Renal cortical epithelial cell (primary cell): ENCODE measurements at regions not wholly inside any gene's neighbourhood (a gene's known extent, or its start where the extent isn't known, plus 50 kb on each side); places are given as distances from the start of the nearest gene placed in this dataset.
"Not testable (repeated sequence)": the region's sequence is repeated elsewhere in the genome, so short reads cannot be mapped to it uniquely, and the experiment has no call there.

Experiments used
- DNase-seq: peaks from one replicate; pipeline ENCODE4 v3.0.0-alpha.2; 2011; ENCODE audit warnings: low read depth

DNA sequence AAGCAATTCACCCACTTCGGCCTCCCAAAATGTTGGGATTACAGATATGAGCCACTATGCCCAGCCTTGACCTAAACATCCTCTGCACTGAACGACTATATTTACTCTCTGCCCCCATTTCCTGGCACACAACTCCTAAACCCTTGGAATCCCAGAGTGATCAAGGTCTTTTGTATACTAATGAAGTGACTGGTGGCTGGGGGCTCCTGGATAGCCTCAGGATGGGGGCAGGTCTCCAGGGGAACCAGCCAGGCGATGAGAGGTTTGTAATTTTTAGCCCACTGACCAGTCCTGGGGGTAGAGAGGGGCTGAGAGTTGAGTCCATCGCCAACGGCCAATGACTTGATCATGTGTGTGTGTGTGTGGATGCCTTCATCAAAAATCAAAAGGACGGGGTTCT, 71.1 kb downstream of the FAM50B start:
- DNase-seq: no peak

DNA sequence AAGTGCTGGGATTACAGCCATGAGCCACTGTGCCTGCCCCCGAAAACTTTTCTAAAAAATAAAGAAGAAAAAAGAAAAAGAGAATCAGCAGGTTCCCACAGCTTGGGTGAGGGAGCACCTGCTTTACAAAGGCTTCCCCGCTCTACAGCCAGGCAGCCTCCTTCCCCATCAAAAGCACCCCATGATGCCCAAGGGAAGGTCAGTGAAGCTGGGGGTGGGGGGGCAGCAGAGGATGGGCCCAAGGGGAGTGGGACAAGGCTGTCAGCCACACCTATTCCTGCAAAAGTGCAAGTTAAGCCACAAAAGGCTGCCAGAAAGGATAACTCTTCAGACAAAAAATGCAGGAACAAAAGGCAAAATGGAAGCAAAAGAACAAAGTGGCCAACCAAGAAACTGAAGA, 72.5 kb downstream of the FAM50B start:
- no peak for DNase-seq

GRCh38 chr6:3922619-3923018, 73.4 kb downstream of the FAM50B start:
- DNase-seq: not testable (repeated sequence)

- not testable (repeated sequence) for DNase-seq
These were observed 76.3 kb downstream of the FAM50B start for GRCh38 chr6:3925223-3926149.

DNA sequence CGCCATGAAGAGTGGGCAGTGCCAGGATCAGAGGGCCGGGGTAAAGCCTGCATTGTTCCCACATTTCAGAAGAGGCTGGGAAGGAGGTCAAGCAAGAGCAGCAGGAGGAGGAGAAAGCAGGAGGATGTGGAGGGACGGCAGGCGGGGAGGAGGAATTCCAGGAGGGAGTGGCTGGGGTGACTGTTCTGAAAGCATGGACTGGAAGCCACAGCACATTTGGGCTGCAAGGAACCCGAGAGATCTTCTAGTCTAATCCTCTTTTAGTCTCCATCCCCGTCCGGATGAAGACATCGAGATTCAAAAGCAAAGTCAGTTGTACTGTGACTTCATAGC, 76.9 kb downstream of the FAM50B start:
- DNase-seq: no peak

GRCh38 chr6:3928111-3928510, 78.9 kb downstream of the FAM50B start:
- no peak for DNase-seq

DNA sequence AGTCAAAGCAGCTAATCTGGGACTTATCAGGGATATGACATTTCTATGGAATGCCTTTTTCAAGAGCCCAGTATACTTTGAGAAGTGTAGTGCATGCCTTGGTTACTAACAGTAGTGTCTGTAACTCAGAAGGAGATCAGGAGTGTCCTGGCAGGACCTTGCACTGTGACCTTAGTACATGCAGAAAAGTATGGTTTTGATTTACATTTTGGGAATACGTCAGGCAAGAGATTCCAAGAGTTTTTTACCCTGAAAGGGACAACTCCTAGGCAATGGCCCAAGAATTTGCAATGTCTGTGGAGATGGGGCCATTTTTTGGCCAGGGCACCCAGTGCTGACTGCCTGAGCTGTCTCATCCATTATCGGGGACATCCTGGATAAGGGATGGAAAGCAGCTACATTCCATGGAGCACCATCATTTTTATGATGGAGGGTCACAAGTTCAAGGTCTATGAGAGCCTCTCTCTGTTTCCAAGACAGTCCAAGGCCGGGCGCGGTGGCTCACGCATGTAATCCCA, 80.2 kb downstream of the FAM50B start:
- no peak for DNase-seq

GRCh38 chr6:3937438-3937837, 88.3 kb downstream of the FAM50B start:
- DNase-seq: no peak

DNA sequence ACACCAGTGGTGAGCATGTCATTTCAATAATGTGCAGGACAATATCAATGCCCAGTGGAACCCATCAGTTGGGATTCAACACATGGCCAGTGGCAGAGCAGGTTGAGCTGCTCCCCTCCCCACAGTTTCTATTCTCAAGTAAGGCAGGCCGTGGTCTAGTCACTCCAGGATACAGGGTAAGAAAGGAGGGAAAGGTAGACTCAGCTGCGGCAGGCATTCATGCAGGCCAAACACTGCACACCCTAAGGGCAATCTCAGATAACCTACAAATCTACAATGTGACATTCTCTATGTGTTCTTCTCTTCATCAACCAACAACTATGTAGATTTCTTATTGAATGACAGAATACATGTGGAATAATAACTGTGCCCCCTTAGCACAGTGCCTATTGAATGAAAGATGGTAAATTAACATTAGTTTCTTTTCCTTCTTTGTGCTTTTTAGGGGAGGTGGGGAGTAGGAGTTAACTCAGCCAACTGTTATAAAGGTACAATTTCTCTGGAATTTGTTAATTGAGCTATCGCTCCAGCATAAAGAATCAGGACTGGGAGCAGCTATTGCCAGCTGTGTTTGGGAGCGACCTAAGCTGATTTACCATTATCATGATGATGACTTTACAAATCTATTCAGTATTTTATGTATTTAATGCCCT, 89.7 kb downstream of the FAM50B start:
- no peak for DNase-seq

DNA sequence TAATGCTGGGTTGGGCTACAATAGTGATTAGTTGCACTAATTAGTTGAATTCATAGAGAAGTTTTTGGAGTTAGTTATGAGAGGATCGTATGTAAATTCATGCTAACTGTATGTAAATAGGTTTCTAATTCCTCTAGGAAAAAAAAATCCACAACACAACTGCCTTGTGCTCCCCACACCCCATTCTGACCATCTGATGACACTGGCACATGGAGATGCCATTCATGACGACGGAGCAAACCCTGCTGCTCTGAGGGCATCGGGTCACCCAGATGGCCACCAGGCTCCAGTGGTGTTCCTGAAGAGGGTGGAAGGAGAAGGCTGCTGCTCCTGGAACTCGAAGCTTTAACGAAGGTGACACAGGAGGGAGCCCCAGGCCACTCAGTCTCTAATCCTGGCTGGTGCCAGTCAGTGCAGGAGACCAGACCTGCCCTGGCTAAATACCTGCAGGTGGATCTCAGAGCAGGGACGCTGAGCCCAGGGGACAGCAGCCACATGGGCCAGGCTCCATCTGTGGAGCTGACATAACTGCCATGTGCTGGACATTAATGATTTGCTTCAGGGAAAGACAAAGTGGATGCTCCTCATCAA, 90.3 kb downstream of the FAM50B start:
- no peak for DNase-seq

- no peak for DNase-seq
These were observed 90.8 kb downstream of the FAM50B start for GRCh38 chr6:3939964-3940363.

- no peak for DNase-seq
These were observed 91.5 kb downstream of the FAM50B start for GRCh38 chr6:3940703-3941102.

DNA sequence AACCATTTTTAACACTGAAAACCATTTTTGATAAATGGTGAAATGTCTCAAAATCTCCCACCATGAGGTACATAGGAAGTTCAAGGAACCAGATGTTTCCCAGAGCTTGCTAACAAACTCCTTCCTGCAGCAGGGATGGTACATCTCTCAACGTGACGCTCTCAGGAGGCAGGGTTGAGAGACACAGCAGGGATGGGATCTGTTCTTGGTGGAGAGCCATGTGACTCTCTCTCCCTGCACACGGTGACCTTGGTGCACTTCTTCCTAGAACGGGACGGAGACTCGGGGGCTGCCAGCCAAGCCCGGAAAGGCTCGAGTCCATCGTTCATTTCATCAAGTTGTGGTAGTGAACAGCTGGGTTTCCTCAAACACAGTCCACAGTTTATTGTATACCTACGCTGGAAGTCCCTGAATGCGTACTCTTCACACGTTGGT, 94.2 kb downstream of the FAM50B start:
- DNase-seq: no peak

DNA sequence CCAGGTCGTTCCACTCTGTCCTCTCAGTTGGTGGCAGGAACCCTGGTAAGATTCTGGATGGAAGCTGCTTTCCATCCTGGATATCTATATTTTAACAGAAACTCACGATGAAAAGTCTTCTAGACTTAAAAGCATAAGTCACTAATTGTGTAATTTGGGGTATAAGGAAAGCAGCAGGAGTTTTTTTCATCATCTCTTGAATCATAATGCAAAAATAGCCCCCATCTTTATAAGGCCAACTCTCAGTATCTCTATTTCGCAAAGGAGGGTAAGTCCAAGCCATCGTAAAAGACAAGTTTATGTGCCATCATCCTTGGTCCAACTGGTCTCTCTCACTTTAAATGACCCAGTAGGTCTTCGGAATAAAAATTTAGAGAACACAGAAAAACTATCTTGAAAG, 95.1 kb downstream of the FAM50B start:
- no peak for DNase-seq

DNA sequence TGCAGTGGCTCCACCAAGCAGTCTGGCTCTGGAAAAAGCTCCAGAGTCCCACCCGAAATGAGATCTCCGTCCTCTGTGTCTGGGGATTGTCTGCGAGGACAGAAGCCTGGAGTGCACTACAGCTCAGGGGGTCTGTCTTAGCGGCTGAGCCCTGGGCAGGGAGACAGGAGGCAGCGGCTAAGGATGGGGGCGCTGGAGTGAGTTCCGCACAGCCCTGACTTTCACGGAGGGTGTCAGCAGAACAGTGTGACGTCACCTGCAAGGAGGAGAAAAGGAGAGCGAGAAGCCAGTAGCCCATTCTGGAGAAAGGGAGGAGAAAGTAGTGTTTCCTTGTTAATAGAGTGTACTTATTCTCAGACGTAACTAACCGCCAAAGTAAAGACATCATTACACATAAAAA, 97.6 kb downstream of the FAM50B start:
- DNase-seq: no peak

DNA sequence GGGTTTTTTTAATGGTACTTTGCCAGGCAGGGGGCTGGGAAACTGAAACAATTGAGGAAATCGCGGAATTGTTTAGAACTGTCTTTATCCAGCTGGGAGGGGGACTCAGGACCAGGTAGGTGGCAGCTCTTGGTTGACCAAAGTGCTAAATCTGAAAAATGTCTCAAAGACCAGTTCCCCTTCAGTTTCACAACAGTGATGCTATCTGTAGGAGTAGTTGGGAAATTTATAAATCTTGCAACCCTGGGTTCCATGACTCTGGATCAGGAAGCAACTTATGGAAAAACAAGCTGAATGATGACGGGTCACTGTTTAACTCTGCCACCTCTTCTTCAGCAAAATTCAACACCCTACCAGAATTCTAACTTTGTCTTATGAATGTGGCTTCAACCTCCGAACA, 99.7 kb downstream of the FAM50B start:
- no peak for DNase-seq

- DNase-seq: no peak
These were observed 100.3 kb downstream of the FAM50B start for GRCh38 chr6:3949521-3949920.

GRCh38 chr6:3956054-3956453, 106.9 kb downstream of the FAM50B start:
- peak; percentile 85 for DNase-seq

- DNase-seq: peak; percentile 22
These were observed 108.1 kb downstream of the FAM50B start for GRCh38 chr6:3957321-3957720.

DNA sequence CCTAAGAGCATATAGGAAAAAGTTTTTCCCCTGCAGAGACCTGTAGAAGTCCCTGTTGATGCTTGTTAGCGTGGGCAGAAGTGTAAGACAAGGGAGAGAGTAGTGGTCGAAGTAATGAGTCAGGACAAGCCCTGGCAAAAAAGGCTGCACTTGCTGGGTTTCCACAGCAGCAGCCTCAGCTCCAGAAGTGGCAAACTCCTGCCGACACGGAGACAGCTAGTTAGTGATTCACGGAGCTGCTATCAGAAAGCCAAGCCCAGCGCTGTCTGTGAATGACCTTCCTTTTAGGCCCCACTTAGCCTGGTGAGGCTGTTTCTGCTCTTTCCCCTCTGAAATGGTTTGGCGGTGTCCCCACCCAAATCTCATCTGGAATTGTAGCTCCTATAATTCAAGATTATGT, 109.1 kb downstream of the FAM50B start:
- DNase-seq: no peak

DNA sequence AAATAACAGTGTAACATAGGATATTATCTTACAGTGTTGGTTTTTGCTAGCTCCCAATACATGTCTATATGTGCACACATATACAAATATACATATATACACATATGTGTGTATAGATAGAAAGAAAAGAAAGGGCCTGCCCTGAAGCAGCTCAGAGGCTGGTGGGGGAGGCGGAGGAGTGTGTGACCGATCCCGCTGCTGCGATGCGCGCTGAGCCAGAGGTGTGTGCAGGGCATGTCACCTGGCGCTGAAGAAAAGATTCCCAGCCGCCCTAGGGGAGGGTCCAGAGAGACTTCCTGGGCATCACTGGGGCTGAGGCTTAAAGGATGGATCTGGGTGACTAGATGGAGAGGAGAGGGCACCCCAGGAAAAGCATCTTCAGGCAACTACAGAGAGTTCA, 110.2 kb downstream of the FAM50B start:
- no peak for DNase-seq

GRCh38 chr6:3960754-3961361, 111.7 kb downstream of the FAM50B start:
- no peak for DNase-seq
